ENCODE measurements at regions not wholly inside any gene's neighbourhood (a gene's known extent, or its start where the extent isn't known, plus 50 kb on each side); places are given as distances from the start of the nearest gene placed in this dataset.

DNA sequence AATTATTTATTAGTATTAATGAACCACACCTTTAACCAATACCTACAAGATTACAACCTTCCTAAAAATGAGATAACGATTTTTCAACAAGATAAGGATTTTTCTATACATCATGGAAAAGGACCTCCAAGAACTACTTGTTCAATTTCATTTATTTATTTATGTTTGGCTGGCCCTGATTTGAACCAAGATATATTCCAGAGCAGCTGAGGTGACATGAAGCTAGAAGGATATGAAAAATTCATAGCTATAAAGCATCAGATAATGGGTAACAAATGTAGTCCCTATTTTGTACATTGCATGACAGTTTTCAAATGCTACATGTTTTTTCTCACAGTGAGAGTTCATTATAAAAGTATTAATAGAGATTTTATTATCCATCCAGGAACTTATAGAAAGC is 798.5 kb upstream of the ARRDC3 start:
- no peak for DNase-seq
- ChIA-PET CTCF (interaction anchor here (0.9 kb wide), 1 partner anchor 14 kb away, joined by 3 read pairs; no protein-coding TSS in a partner anchor), POLR2A (no interaction called here)
- Histone ChIP-seq H3K4me2 (replicated peaks; ENCODE audit: low read depth, low read length, poor library complexity, severe bottlenecking) (no peak overlapping the region), H3K9ac (ENCODE audit: low read length) (no peak overlapping the region), H3K79me2 (ENCODE audit: control insufficient read depth, insufficient read depth, low read length) (no peaks in the 10 kb centered on the region), H3K9me3 (ENCODE audit: control extremely low read depth in 1 of 3, control insufficient read depth in 2 of 3, insufficient read depth in 1 of 3, low read length in 2 of 3) (no peaks in the 10 kb centered on the region), H2AFZ (ENCODE audit: insufficient read depth, low read depth, low read length, poor library complexity, severe bottlenecking) (no peak overlapping the region), H4K20me1 (ENCODE audit: control insufficient read depth, insufficient read depth, low read length, poor library complexity, severe bottlenecking) (no peaks in the 10 kb centered on the region), H3K36me3 (replicated peaks in 1 of 2; ENCODE audit: control extremely low read depth in 1 of 2, control insufficient read depth in 1 of 2, extremely low read depth in 1 of 2, insufficient read depth in 2 of 2, low read length in 1 of 2) (no peaks in the 10 kb centered on the region), H3K4me1 (ENCODE audit: control insufficient read depth in 2 of 2, insufficient read depth in 2 of 2, low read length in 2 of 2) (no peaks in the 10 kb centered on the region), H3K27ac (ENCODE audit: low read length in 2 of 2) (no peak overlapping the region), H3K4me3 (ENCODE audit: control extremely low read depth in 1 of 5, extremely low read depth in 1 of 5, insufficient read depth in 1 of 5, low read depth in 2 of 5, low read length in 4 of 5) (no peak overlapping the region), H3K27me3 (replicated peaks in 1 of 4; ENCODE audit: control extremely low read depth in 1 of 4, control insufficient read depth in 3 of 4, insufficient read depth in 4 of 4, low read length in 3 of 4) (no peaks in the 10 kb centered on the region)
- no peak overlapping the region for H3K27ac Mint-ChIP-seq
- no CpG with 5 or more reads among the region's 1 CpG for WGBS (ENCODE audit: insufficient coverage)
- intact Hi-C loops (cut with micrococcal nuclease) = no loop called here
- H3K4me3 Mint-ChIP-seq = no peak overlapping the region
- ATAC-seq (ENCODE audit: low read depth) = no peak
- H3K9me3 Mint-ChIP-seq (ENCODE audit: insufficient read depth) = peaks cover 4% of the 10 kb centered on the region
- no peaks in the 10 kb centered on the region for H3K27me3 Mint-ChIP-seq
- TF ChIP-seq EZH2 (IDR thresholded peaks at IDR 0.05; ENCODE audit: borderline replicate concordance, insufficient read depth, low read depth, low read length, poor library complexity, severe bottlenecking) = no peak
- TF ChIP-seq, protein P1, sequence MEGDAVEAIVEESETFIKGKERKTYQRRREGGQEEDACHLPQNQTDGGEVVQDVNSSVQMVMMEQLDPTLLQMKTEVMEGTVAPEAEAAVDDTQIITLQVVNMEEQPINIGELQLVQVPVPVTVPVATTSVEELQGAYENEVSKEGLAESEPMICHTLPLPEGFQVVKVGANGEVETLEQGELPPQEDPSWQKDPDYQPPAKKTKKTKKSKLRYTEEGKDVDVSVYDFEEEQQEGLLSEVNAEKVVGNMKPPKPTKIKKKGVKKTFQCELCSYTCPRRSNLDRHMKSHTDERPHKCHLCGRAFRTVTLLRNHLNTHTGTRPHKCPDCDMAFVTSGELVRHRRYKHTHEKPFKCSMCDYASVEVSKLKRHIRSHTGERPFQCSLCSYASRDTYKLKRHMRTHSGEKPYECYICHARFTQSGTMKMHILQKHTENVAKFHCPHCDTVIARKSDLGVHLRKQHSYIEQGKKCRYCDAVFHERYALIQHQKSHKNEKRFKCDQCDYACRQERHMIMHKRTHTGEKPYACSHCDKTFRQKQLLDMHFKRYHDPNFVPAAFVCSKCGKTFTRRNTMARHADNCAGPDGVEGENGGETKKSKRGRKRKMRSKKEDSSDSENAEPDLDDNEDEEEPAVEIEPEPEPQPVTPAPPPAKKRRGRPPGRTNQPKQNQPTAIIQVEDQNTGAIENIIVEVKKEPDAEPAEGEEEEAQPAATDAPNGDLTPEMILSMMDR (IDR thresholded peaks at IDR 0.05) = no peak
- H3K4me1 Mint-ChIP-seq = no peaks in the 10 kb centered on the region

DNA sequence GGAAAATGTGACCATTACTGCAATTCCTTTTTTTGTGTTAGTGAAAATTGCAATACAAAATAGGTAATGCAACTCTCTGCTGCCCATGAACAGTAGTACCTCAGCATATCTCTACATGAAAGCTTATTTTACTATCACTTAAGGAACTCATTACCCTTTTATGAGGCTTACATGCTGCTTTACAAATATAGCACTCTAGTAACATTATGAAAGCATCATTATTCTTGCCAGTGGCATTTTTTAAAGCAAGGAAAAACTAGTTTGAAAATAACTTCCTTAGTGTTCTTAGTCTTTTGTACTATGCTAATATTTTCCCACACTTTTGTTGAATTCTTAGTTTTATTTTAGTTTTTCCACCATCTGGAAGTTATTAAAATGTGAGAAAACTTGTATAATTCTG is 797.3 kb upstream of the ARRDC3 start:
- Mint-ChIP-seq H3K4me1 (no peaks in the 10 kb centered on the region), H3K9me3 (ENCODE audit: insufficient read depth) (no peaks in the 10 kb centered on the region), H3K4me3 (no peak overlapping the region), H3K27ac (no peak overlapping the region), H3K27me3 (no peaks in the 10 kb centered on the region)
- no peak overlapping the region for H3K9ac ChIP-seq (ENCODE audit: low read length)
- H3K9me3 ChIP-seq (ENCODE audit: control extremely low read depth in 1 of 3, control insufficient read depth in 2 of 3, insufficient read depth in 1 of 3, low read length in 2 of 3) = no peaks in the 10 kb centered on the region
- no peak for DNase-seq
- H3K27me3 ChIP-seq (replicated peaks in 1 of 4; ENCODE audit: control extremely low read depth in 1 of 4, control insufficient read depth in 3 of 4, insufficient read depth in 4 of 4, low read length in 3 of 4) = no peaks in the 10 kb centered on the region
- TF ChIP-seq EZH2 (IDR thresholded peaks at IDR 0.05; ENCODE audit: borderline replicate concordance, insufficient read depth, low read depth, low read length, poor library complexity, severe bottlenecking) = no peak
- TF ChIP-seq, protein P1 (IDR thresholded peaks at IDR 0.05) = no peak
- no peaks in the 10 kb centered on the region for H3K4me1 ChIP-seq (ENCODE audit: control insufficient read depth in 2 of 2, insufficient read depth in 2 of 2, low read length in 2 of 2)
- no peaks in the 10 kb centered on the region for H3K79me2 ChIP-seq (ENCODE audit: control insufficient read depth, insufficient read depth, low read length)
- ChIA-PET CTCF (interaction anchor here (0.6 kb wide), 1 partner anchor 757 kb away, joined by 3 read pairs; no protein-coding TSS in a partner anchor), POLR2A (no interaction called here)
- no peaks in the 10 kb centered on the region for H3K36me3 ChIP-seq (replicated peaks in 1 of 2; ENCODE audit: control extremely low read depth in 1 of 2, control insufficient read depth in 1 of 2, extremely low read depth in 1 of 2, insufficient read depth in 2 of 2, low read length in 1 of 2)
- H3K4me2 ChIP-seq (replicated peaks; ENCODE audit: low read depth, low read length, poor library complexity, severe bottlenecking) = no peak overlapping the region
- no peak for ATAC-seq (ENCODE audit: low read depth)
- H3K4me3 ChIP-seq (ENCODE audit: control extremely low read depth in 1 of 5, extremely low read depth in 1 of 5, insufficient read depth in 1 of 5, low read depth in 2 of 5, low read length in 4 of 5) = no peak overlapping the region
- no peaks in the 10 kb centered on the region for H4K20me1 ChIP-seq (ENCODE audit: control insufficient read depth, insufficient read depth, low read length, poor library complexity, severe bottlenecking)
- intact Hi-C loops (cut with micrococcal nuclease) = no loop called here
- no peak overlapping the region for H2AFZ ChIP-seq (ENCODE audit: insufficient read depth, low read depth, low read length, poor library complexity, severe bottlenecking)
- no peak overlapping the region for H3K27ac ChIP-seq (ENCODE audit: low read length in 2 of 2)

Data from B cell (primary cell).